Trophoblast cell (in vitro differentiated cells and primary cell): ENCODE measurements at regions not wholly inside any gene's neighbourhood (a gene's known extent, or its start where the extent isn't known, plus 50 kb on each side); places are given as distances from the start of the nearest gene placed in this dataset.

Source experiments
- DNase-seq, 2 donors: peaks; one replicate each; pipeline ENCODE4 v3.0.0-alpha.2; 2016
- H2AFZ ChIP-seq: 2 replicates; pipeline ENCODE4 v1.6.1; 2013; ENCODE audit warnings: low read length, moderate library complexity, mild to moderate bottlenecking; ENCODE audit not compliant: insufficient read depth, poor library complexity
- H2AK5ac ChIP-seq: 2 replicates; pipeline ENCODE4 v1.6.1; 2013; ENCODE audit warnings: mild to moderate bottlenecking, low read length
- H2BK120ac ChIP-seq: 2 replicates; pipeline ENCODE4 v1.6.1; 2013; ENCODE audit warnings: low read length, mild to moderate bottlenecking, moderate library complexity; ENCODE audit not compliant: insufficient read depth, poor library complexity
- H2BK12ac ChIP-seq: 2 replicates; pipeline ENCODE4 v1.6.1; 2013; ENCODE audit warnings: mild to moderate bottlenecking, low read length, moderate library complexity
- H2BK5ac ChIP-seq: 2 replicates; pipeline ENCODE4 v1.6.1; 2013; ENCODE audit warnings: low read length, low read depth, moderate library complexity, mild to moderate bottlenecking; ENCODE audit not compliant: poor library complexity
- H3K14ac ChIP-seq: 2 replicates; pipeline ENCODE4 v1.6.1; 2013; ENCODE audit warnings: mild to moderate bottlenecking, low read length
- H3K18ac ChIP-seq: 2 replicates; pipeline ENCODE4 v1.6.1; 2013; ENCODE audit warnings: mild to moderate bottlenecking, low read length
- H3K23ac ChIP-seq: 2 replicates; pipeline ENCODE4 v1.6.1; 2013; ENCODE audit warnings: low read length
- H3K27ac ChIP-seq: 2 replicates; pipeline ENCODE4 v1.5.1; 2013; ENCODE audit warnings: low read depth, mild to moderate bottlenecking, inconsistent platforms, low read length, moderate library complexity
- H3K27me3 ChIP-seq: 2 replicates; pipeline ENCODE4 v1.6.1; 2013; ENCODE audit warnings: inconsistent platforms, mild to moderate bottlenecking, low read length, moderate library complexity; ENCODE audit not compliant: insufficient read depth
- H3K36me3 ChIP-seq, 2 experiments: 1 replicate in 1 of 2; 2 replicates in 1 of 2; pipeline ENCODE4 v1.6.1; 2013; ENCODE audit warnings: low read length in 2 of 2, mild to moderate bottlenecking in 2 of 2, moderate library complexity in 1 of 2; ENCODE audit not compliant: insufficient read depth in 2 of 2, control insufficient read depth in 1 of 2
- H3K4ac ChIP-seq: 2 replicates; pipeline ENCODE4 v1.6.1; 2013; ENCODE audit warnings: low read depth, mild to moderate bottlenecking, low read length, moderate library complexity
- H3K4me1 ChIP-seq, 2 experiments: 1 replicate in 1 of 2; 2 replicates in 1 of 2; pipeline ENCODE4 v1.6.1; 2013; ENCODE audit warnings: low read length in 2 of 2, mild to moderate bottlenecking in 2 of 2, moderate library complexity in 1 of 2; ENCODE audit not compliant: insufficient read depth in 2 of 2, control insufficient read depth in 1 of 2
- H3K4me2 ChIP-seq: 2 replicates; pipeline ENCODE4 v1.6.1; 2013; ENCODE audit warnings: inconsistent platforms, mild to moderate bottlenecking, low read length, moderate library complexity
- H3K4me3 ChIP-seq: 2 replicates; pipeline ENCODE4 v1.5.1; 2013; ENCODE audit warnings: mild to moderate bottlenecking, low read depth, low read length, inconsistent platforms
- H3K79me1 ChIP-seq: one replicate; pipeline ENCODE4 v1.6.1; 2013; ENCODE audit warnings: low read length
- H3K79me2 ChIP-seq: 2 replicates; pipeline ENCODE4 v1.6.1; 2013; ENCODE audit warnings: low read length, mild to moderate bottlenecking; ENCODE audit not compliant: control insufficient read depth, insufficient read depth, poor library complexity
- H3K9ac ChIP-seq: 2 replicates; pipeline ENCODE4 v1.6.1; 2013; ENCODE audit warnings: mild to moderate bottlenecking, low read length
- H3K9me3 ChIP-seq: 2 replicates; pipeline ENCODE4 v1.6.1; 2013; ENCODE audit warnings: low read depth, mild to moderate bottlenecking, control low read depth, inconsistent platforms, low read length; ENCODE audit not compliant: insufficient read depth
- H4K12ac ChIP-seq: 2 replicates; pipeline ENCODE4 v1.6.1; 2013; ENCODE audit warnings: low read depth, mild to moderate bottlenecking, low read length, moderate library complexity
- H4K8ac ChIP-seq: 2 replicates; pipeline ENCODE4 v1.6.1; 2013; ENCODE audit warnings: low read depth, mild to moderate bottlenecking, low read length, moderate library complexity
- H4K91ac ChIP-seq: one replicate; pipeline ENCODE4 v1.6.1; 2013; ENCODE audit warnings: low read depth, mild to moderate bottlenecking, low read length, moderate library complexity
- WGBS: extraction: QIAGEN DNeasy Blood & Tissue Kit; methylation state at CpG from one replicate; pipeline ENCODE4 v1.1.7; 2013; ENCODE audit warnings: missing lambda C conversion rate; ENCODE audit not compliant: insufficient read length, insufficient coverage; ENCODE audit errors: extremely low coverage; 5-methylcytosine and 5-hydroxymethylcytosine counted together

DNA sequence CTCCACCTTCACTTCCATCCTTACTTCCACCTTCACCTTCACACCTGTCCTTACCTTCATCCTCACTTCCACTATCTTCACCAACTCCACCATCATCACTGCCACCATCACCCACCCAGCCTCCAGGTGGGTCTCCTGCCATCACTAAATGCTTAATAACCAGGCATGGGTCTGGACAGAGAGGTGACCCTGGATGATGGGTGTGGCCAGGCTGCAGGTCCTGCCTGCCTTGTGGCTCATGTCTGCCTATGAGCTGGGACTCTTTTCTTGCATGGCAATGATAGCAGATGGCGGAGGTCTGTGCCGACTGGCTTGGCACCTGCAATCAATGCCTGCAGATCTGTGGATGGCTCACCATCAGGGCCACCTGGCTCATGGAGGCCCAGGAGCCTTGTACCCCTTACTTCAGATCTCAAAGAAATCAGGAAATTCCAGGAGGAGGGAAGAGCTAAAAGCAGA lies 60.1 kb upstream of the ELN start:
- Histone ChIP-seq H2BK12ac (no peak overlapping the region), H3K18ac (no peak overlapping the region), H3K36me3 (no peaks in the 10 kb centered on the region), H3K23ac (no peak overlapping the region), H2BK120ac (no peak overlapping the region), H4K12ac (no peak overlapping the region), H4K91ac (no peak overlapping the region), H4K8ac (no peak overlapping the region), H3K79me1 (no peaks in the 10 kb centered on the region), H3K4me3 (no peak overlapping the region), H3K27me3 (no peaks in the 10 kb centered on the region), H3K79me2 (no peaks in the 10 kb centered on the region), H3K14ac (no peak overlapping the region), H2AK5ac (no peak overlapping the region), H3K4me2 (no peak overlapping the region), H3K9ac (no peak overlapping the region), H3K4me1 (no peaks in the 10 kb centered on the region), H3K9me3 (peaks cover 8% of the 10 kb centered on the region), H3K4ac (no peak overlapping the region), H3K27ac (no peak overlapping the region), H2AFZ (no peak overlapping the region), H2BK5ac (no peak overlapping the region)
- no peak for DNase-seq
- no CpG with 5 or more reads among the region's 2 CpGs for WGBS

DNA sequence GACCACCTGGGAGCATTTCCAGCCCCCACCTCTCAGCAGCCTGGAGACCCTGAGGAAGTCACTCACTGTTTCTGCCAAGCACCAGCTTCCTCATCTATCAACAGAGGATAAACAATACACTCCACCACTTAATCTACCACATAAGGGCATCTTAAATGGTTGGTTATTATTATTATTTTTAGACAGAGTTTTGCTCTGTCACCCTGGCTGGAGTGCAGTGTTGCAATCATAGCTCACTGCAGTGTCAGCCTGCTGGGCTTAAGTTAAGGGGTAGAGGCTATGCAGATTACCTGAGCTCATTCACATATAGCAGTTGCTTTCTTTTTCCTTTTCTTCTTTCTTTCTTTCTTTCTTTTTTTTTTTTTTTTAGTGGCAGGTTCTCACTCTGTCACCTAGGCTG lies 59.5 kb upstream of the ELN start:
- Histone ChIP-seq H3K36me3 (no peaks in the 10 kb centered on the region), H2AFZ (no peak overlapping the region), H3K4me1 (no peaks in the 10 kb centered on the region), H3K18ac (no peak overlapping the region), H2BK120ac (no peak overlapping the region), H4K91ac (no peak overlapping the region), H4K12ac (no peak overlapping the region), H2AK5ac (no peak overlapping the region), H3K9ac (no peak overlapping the region), H3K27ac (no peak overlapping the region), H3K79me2 (no peaks in the 10 kb centered on the region), H3K4me3 (no peak overlapping the region), H3K79me1 (no peaks in the 10 kb centered on the region), H2BK5ac (no peak overlapping the region), H3K4me2 (no peak overlapping the region), H3K4ac (no peak overlapping the region), H2BK12ac (no peak overlapping the region), H4K8ac (no peak overlapping the region), H3K14ac (no peak overlapping the region), H3K23ac (no peak overlapping the region), H3K27me3 (no peaks in the 10 kb centered on the region), H3K9me3 (peaks cover 8% of the 10 kb centered on the region)
- no peak for DNase-seq

DNA sequence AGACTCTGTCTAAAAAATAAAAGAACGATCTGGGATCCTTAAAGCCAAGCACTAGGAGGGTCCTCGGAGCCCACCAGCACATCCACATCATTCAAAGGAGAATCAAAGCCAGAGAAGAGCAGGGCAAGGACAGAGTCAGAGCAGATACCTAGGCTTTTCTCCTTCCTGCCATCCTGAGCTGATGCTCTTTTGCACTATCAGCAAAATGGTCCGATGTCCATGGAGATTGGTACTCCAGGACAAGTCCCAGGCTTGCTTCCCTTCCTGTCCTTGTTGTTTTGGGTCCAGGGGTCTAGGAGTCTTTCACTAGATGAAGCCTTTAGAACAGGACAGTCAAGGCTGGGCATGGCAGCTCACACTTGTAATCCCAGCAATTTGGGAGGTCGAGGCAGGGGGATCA lies 58.0 kb upstream of the ELN start:
- H2BK120ac ChIP-seq: no peak overlapping the region
- no peak overlapping the region for H3K4me3 ChIP-seq
- no peaks in the 10 kb centered on the region for H3K4me1 ChIP-seq
- H3K18ac ChIP-seq: no peak overlapping the region
- H4K12ac ChIP-seq: no peak overlapping the region
- no peak overlapping the region for H4K8ac ChIP-seq
- H3K27me3 ChIP-seq: no peaks in the 10 kb centered on the region
- no peak overlapping the region for H2AFZ ChIP-seq
- no peak overlapping the region for H3K27ac ChIP-seq
- no peaks in the 10 kb centered on the region for H3K79me2 ChIP-seq
- H3K4me2 ChIP-seq: no peak overlapping the region
- H3K9ac ChIP-seq: no peak overlapping the region
- H3K23ac ChIP-seq: no peak overlapping the region
- no peak for DNase-seq
- WGBS: no CpG with 5 or more reads among the region's 4 CpGs
- no peaks in the 10 kb centered on the region for H3K36me3 ChIP-seq
- no peak overlapping the region for H2AK5ac ChIP-seq
- H3K14ac ChIP-seq: no peak overlapping the region
- no peak overlapping the region for H2BK12ac ChIP-seq
- no peak overlapping the region for H3K4ac ChIP-seq
- no peaks in the 10 kb centered on the region for H3K79me1 ChIP-seq
- no peak overlapping the region for H2BK5ac ChIP-seq
- no peak overlapping the region for H4K91ac ChIP-seq
- H3K9me3 ChIP-seq: peaks cover 2% of the 10 kb centered on the region

DNA sequence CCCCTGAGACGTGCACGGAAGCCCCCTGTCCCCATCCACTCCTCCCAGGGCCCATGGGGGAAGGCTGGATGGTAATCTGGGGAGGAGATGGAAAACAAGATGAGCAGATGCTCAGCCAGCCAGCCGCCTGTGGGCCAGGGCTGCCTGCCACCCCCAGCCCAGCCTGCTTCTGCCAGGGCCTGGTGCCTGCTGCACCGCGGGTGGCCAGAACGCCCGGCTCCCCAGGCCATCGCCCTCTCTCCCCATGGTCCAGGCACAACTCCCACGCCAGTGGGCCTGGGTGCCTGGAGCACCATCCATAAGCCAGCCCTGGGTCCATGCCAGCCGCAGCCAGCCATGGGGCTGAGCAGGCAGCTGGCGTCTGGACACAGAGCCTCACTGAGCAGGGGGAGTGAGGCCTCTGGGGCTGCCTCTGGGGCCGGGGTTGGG lies 57.2 kb upstream of the ELN start:
- Histone ChIP-seq H4K91ac (no peak overlapping the region), H3K9ac (no peak overlapping the region), H2AK5ac (no peak overlapping the region), H2BK120ac (no peak overlapping the region), H3K79me2 (no peaks in the 10 kb centered on the region), H3K36me3 (no peaks in the 10 kb centered on the region), H3K4ac (no peak overlapping the region), H4K8ac (no peak overlapping the region), H2BK12ac (no peak overlapping the region), H3K4me2 (no peak overlapping the region), H3K4me3 (no peak overlapping the region), H3K9me3 (peaks cover 2% of the 10 kb centered on the region), H2AFZ (no peak overlapping the region), H3K27ac (no peak overlapping the region), H2BK5ac (no peak overlapping the region), H3K23ac (no peak overlapping the region), H3K18ac (no peak overlapping the region), H4K12ac (no peak overlapping the region), H3K4me1 (no peaks in the 10 kb centered on the region), H3K14ac (no peak overlapping the region), H3K79me1 (no peaks in the 10 kb centered on the region), H3K27me3 (no peaks in the 10 kb centered on the region)
- no CpG with 5 or more reads among the region's 12 CpGs for WGBS
- no peak for DNase-seq
